ENCODE measurements at regions not wholly inside any gene's neighbourhood (a gene's known extent, or its start where the extent isn't known, plus 50 kb on each side); places are given as distances from the start of the nearest gene placed in this dataset.

- no peak for TF ChIP-seq CTCF (IDR thresholded peaks at IDR 0.05)
- TF ChIP-seq POLR2A (IDR thresholded peaks at IDR 0.05): no peak
These were observed 430.3 kb downstream of the AJAP1 start for GRCh38 chr1:5084676-5085075.
